HT1080 (cell line): ENCODE measurements at regions not wholly inside any gene's neighbourhood (a gene's known extent, or its start where the extent isn't known, plus 50 kb on each side); places are given as distances from the start of the nearest gene placed in this dataset. TPM values are rescaled to one million over a fixed set of nuclear protein-coding genes. Genes with fewer than 3 reads are reported as not detected.

Source experiments
- small RNA-seq: library from RNA; depleted of rRNA; stranded (forward); fragments of <200 nt; gene quantifications from one replicate; pipeline ENCODE3, GENCODE V24; 2014

Small RNA genes lying in the stretch of these regions (small RNA-seq; reads per million reads assigned to genes)
- not detected for gene RNU6-164P
